ENCODE measurements at regions not wholly inside any gene's neighbourhood (a gene's known extent, or its start where the extent isn't known, plus 50 kb on each side); places are given as distances from the start of the nearest gene placed in this dataset.

DNA sequence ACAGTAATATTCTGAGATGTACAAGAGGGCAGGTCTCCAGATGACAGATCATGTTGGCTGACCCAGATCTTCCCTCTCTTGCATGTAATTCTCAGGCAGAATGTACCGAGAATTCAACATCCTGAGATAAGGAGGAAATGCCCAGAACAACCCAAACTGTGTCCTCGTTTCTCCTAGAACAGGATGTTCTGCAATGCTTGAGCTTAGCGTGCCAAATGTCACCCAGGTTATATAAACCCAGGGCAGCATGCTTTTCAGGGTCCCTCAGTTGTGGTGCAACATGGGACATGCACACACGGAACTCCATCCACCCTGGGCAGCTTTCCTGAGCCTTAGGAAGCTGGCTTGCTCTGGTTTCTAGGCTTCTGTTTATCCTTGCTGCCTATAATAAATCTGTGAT lies 102.1 kb upstream of the CMC1 start:
- Histone ChIP-seq H3K4me2 (ENCODE audit: insufficient read depth, low read length) (no peak overlapping the region), H3K4me1 (ENCODE audit: insufficient read depth, low read length) (no peaks in the 10 kb centered on the region), H3K27me3 (ENCODE audit: insufficient read depth, low read length, poor library complexity) (no peaks in the 10 kb centered on the region), H3K9me3 (ENCODE audit: insufficient read depth, low read length, severe bottlenecking) (no peaks in the 10 kb centered on the region), H3K79me2 (ENCODE audit: insufficient read depth, low read length) (no peaks in the 10 kb centered on the region), H3K4me3 (ENCODE audit: low read depth in 1 of 2, low read length in 2 of 2) (no peak overlapping the region), H4K20me1 (ENCODE audit: insufficient read depth, low read length) (no peaks in the 10 kb centered on the region), H2AFZ (ENCODE audit: low read depth, low read length) (no peak overlapping the region), H3K36me3 (ENCODE audit: insufficient read depth, low read length) (no peaks in the 10 kb centered on the region), H3K27ac (ENCODE audit: low read length) (no peak overlapping the region), H3K9ac (ENCODE audit: low read depth, low read length) (no peak overlapping the region)
- TF ChIP-seq EZH2 (IDR thresholded peaks at IDR 0.05; ENCODE audit: borderline replicate concordance, low read depth, low read length, severe bottlenecking) = no peak
- TF ChIP-seq, protein P1, sequence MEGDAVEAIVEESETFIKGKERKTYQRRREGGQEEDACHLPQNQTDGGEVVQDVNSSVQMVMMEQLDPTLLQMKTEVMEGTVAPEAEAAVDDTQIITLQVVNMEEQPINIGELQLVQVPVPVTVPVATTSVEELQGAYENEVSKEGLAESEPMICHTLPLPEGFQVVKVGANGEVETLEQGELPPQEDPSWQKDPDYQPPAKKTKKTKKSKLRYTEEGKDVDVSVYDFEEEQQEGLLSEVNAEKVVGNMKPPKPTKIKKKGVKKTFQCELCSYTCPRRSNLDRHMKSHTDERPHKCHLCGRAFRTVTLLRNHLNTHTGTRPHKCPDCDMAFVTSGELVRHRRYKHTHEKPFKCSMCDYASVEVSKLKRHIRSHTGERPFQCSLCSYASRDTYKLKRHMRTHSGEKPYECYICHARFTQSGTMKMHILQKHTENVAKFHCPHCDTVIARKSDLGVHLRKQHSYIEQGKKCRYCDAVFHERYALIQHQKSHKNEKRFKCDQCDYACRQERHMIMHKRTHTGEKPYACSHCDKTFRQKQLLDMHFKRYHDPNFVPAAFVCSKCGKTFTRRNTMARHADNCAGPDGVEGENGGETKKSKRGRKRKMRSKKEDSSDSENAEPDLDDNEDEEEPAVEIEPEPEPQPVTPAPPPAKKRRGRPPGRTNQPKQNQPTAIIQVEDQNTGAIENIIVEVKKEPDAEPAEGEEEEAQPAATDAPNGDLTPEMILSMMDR (IDR thresholded peaks at IDR 0.05; ENCODE audit: borderline replicate concordance, extremely low read depth, low read length, poor library complexity, severe bottlenecking) = no peak
- ATAC-seq (ENCODE audit: insufficient read depth, low read depth) = no peak
- no peak for DNase-seq

DNA sequence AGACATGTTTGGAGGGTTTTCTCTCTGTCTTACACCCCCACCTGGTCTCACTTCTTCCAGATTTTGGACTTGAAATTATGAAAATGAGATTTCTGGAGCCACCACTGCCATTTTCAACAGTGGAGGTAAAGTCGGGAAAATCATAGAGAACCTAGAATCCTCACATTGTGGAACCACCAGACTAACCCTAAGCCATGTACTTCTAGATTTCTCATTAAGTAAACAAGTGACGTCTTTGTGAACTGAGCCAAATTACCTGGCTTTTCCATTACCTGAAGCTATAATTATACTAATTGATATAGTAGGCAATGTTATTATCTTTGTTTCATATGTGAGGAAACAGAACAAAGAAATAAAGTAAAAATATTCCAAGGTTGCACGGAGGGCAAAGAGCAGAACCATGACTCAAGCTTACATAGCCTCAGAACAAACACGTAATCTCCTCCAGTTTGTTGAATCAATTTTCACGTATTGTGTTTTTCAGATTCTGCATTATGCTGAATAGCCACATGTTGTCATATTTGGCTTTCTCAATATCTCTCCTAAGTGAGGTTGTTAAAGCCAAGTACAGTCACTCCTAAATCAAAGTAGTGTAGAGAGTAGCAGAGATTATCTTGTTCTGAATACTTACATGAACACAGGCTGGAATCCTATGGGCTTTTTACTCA lies 101.3 kb upstream of the CMC1 start:
- no peaks in the 10 kb centered on the region for H3K4me1 ChIP-seq (ENCODE audit: insufficient read depth, low read length)
- TF ChIP-seq EZH2 (IDR thresholded peaks at IDR 0.05; ENCODE audit: borderline replicate concordance, low read depth, low read length, severe bottlenecking) = no peak
- TF ChIP-seq, protein P1 (IDR thresholded peaks at IDR 0.05; ENCODE audit: borderline replicate concordance, extremely low read depth, low read length, poor library complexity, severe bottlenecking) = no peak
- H3K79me2 ChIP-seq (ENCODE audit: insufficient read depth, low read length) = no peaks in the 10 kb centered on the region
- H3K9ac ChIP-seq (ENCODE audit: low read depth, low read length) = no peak overlapping the region
- no peak for ATAC-seq (ENCODE audit: insufficient read depth, low read depth)
- no peak overlapping the region for H2AFZ ChIP-seq (ENCODE audit: low read depth, low read length)
- no peaks in the 10 kb centered on the region for H3K27me3 ChIP-seq (ENCODE audit: insufficient read depth, low read length, poor library complexity)
- DNase-seq = no peak
- H3K27ac ChIP-seq (ENCODE audit: low read length) = no peak overlapping the region
- H3K4me3 ChIP-seq (ENCODE audit: low read depth in 1 of 2, low read length in 2 of 2) = no peak overlapping the region
- H3K9me3 ChIP-seq (ENCODE audit: insufficient read depth, low read length, severe bottlenecking) = no peaks in the 10 kb centered on the region
- H3K4me2 ChIP-seq (ENCODE audit: insufficient read depth, low read length) = no peak overlapping the region
- no peaks in the 10 kb centered on the region for H3K36me3 ChIP-seq (ENCODE audit: insufficient read depth, low read length)
- H4K20me1 ChIP-seq (ENCODE audit: insufficient read depth, low read length) = no peaks in the 10 kb centered on the region

DNA sequence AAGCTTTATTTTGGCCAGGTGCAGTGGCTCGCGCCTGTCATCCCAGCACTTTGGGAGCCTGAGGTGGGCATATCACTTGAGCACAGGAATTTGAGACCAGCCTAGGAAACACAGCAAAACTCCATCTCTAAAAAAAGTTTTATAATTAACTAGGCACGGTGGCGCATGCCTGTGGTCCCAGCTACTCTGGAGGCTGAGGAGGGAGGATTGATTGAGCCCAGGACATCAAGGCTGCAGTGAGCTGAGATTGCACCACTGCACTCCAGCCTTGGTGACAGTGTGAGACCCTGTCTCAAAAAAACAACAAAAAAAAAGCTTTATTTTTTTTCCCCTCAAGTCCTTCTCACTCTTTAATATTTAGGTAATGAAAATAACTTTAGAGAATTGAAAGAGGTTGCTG lies 100.8 kb upstream of the CMC1 start:
- H3K9me3 ChIP-seq (ENCODE audit: insufficient read depth, low read length, severe bottlenecking) = no peaks in the 10 kb centered on the region
- no peak overlapping the region for H3K9ac ChIP-seq (ENCODE audit: low read depth, low read length)
- H4K20me1 ChIP-seq (ENCODE audit: insufficient read depth, low read length) = no peaks in the 10 kb centered on the region
- H3K27ac ChIP-seq (ENCODE audit: low read length) = no peak overlapping the region
- no peaks in the 10 kb centered on the region for H3K36me3 ChIP-seq (ENCODE audit: insufficient read depth, low read length)
- H3K4me3 ChIP-seq (ENCODE audit: low read depth in 1 of 2, low read length in 2 of 2) = no peak overlapping the region
- H3K4me2 ChIP-seq (ENCODE audit: insufficient read depth, low read length) = no peak overlapping the region
- no peaks in the 10 kb centered on the region for H3K79me2 ChIP-seq (ENCODE audit: insufficient read depth, low read length)
- no peak overlapping the region for H2AFZ ChIP-seq (ENCODE audit: low read depth, low read length)
- ATAC-seq (ENCODE audit: insufficient read depth, low read depth) = no peak
- no peaks in the 10 kb centered on the region for H3K4me1 ChIP-seq (ENCODE audit: insufficient read depth, low read length)
- DNase-seq = no peak
- TF ChIP-seq EZH2 (IDR thresholded peaks at IDR 0.05; ENCODE audit: borderline replicate concordance, low read depth, low read length, severe bottlenecking) = no peak
- TF ChIP-seq, protein P1 (IDR thresholded peaks at IDR 0.05; ENCODE audit: borderline replicate concordance, extremely low read depth, low read length, poor library complexity, severe bottlenecking) = no peak
- H3K27me3 ChIP-seq (ENCODE audit: insufficient read depth, low read length, poor library complexity) = no peaks in the 10 kb centered on the region

Measured in DND-41 (cell line).